OCI-LY3 (cell line): ENCODE measurements at regions not wholly inside any gene's neighbourhood (a gene's known extent, or its start where the extent isn't known, plus 50 kb on each side); places are given as distances from the start of the nearest gene placed in this dataset.

ENCODE experiments used
- EZH2phosphoT487 ChIP-seq: fragments of 200-600 bp; shearing (Covaris generic); IDR thresholded peaks from 2 replicates; pipeline ENCODE4 v1.6.1; 2018; ENCODE audit warnings: antibody characterized with exemption, mixed run types, low read depth
- TF ChIP-seq, protein P1 (sequence below): fragments of 200-600, 300-600 bp; sonication (generic); IDR thresholded peaks from 2 replicates; pipeline ENCODE4 v1.5.1; 2014; ENCODE audit warnings: antibody characterized with exemption, low read length, low read depth

DNA sequence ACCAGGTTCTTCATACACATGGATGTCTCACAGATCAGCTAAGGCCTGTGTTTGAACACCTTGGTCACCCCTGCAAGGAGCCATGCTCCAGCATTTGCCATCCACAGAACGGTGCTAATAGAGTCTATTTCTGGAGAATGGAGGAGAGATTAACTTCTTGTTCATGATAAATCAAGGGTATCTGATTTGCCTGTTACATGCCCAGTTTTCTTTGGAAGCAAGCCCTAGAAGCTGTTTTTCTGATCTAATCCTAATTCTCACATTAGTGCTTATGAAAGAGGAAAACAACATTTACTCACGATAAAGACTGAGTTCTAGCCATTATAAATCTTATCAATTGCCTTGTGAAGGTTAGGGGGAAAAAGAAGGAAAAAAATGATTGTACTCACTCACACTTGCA is 119.6 kb upstream of the DTNA start:
- TF ChIP-seq, protein P1, sequence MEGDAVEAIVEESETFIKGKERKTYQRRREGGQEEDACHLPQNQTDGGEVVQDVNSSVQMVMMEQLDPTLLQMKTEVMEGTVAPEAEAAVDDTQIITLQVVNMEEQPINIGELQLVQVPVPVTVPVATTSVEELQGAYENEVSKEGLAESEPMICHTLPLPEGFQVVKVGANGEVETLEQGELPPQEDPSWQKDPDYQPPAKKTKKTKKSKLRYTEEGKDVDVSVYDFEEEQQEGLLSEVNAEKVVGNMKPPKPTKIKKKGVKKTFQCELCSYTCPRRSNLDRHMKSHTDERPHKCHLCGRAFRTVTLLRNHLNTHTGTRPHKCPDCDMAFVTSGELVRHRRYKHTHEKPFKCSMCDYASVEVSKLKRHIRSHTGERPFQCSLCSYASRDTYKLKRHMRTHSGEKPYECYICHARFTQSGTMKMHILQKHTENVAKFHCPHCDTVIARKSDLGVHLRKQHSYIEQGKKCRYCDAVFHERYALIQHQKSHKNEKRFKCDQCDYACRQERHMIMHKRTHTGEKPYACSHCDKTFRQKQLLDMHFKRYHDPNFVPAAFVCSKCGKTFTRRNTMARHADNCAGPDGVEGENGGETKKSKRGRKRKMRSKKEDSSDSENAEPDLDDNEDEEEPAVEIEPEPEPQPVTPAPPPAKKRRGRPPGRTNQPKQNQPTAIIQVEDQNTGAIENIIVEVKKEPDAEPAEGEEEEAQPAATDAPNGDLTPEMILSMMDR, result no peak
- TF ChIP-seq EZH2phosphoT487, result no peak
